ENCODE measurements at regions not wholly inside any gene's neighbourhood (a gene's known extent, or its start where the extent isn't known, plus 50 kb on each side); places are given as distances from the start of the nearest gene placed in this dataset.

GRCh38 chr2:139645617-139646016 lies 865.4 kb upstream of the NXPH2 start:
- no peak for TF ChIP-seq CTCF (IDR thresholded peaks at IDR 0.05; ENCODE audit: poor library complexity, severe bottlenecking)
- TF ChIP-seq EZH2 (IDR thresholded peaks at IDR 0.05; ENCODE audit: borderline replicate concordance, insufficient read depth, low read length, poor library complexity, severe bottlenecking), result no peak
- TF ChIP-seq REST (IDR thresholded peaks at IDR 0.05; ENCODE audit: borderline replicate concordance), result no peak
- no peak for TF ChIP-seq RAD21 (conservative IDR thresholded peaks at IDR 0.05)
